Spleen (tissue), 7 donors: ENCODE measurements at regions not wholly inside any gene's neighbourhood (a gene's known extent, or its start where the extent isn't known, plus 50 kb on each side); places are given as distances from the start of the nearest gene placed in this dataset.

Source experiments
- POLR2AphosphoS5 ChIP-seq, 3 donors: sonication (generic); formaldehyde crosslinking; IDR thresholded peaks; one replicate each; pipeline ENCODE4 v1.5.1; 2017; ENCODE audit warnings: antibody characterized with exemption in 3 of 3
- TF ChIP-seq, protein P1 (sequence below), 11 experiments: fragments of 200-600 bp in 7 of 11; fragments of 450-650 bp in 4 of 11; sonication (generic) in 4 of 11; IDR thresholded peaks in 8 of 11; conservative IDR thresholded peaks in 3 of 11; 1 replicate in 7 of 11; 2 replicates in 4 of 11; pipeline versions ENCODE4 v1.4.0 to v1.8.0; 2016 to 2021; ENCODE audit warnings: antibody characterized with exemption in 11 of 11, inconsistent platforms in 4 of 11, mild to moderate bottlenecking in 1 of 11
- donor health status: DM: no; HTN: no; CAD: no; lungs with moderate emphysema.
- donor health status: DM: no; HTN: no; CAD: no.
- donor health status: DM: no; HTN: no; CAD: no.

DNA sequence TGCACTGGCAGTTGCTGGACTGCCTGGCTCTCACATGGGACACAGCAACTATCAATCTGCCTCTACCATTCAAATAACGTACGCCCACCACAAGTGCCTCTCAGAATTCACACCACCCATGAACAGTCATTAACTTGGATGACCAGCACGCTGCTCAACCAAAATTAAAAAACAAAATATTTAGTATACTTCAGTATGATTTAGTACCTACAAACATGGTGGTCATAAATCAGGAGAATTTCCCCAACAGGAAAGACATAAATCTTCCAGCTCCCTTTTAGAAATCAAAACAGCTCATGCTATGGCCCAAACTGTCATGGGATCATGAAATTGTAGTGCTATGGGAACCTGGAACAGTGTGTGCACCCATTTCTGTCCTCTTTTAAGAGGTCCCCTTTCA is 317.4 kb upstream of the ETAA1 start:
- TF ChIP-seq, protein P1, sequence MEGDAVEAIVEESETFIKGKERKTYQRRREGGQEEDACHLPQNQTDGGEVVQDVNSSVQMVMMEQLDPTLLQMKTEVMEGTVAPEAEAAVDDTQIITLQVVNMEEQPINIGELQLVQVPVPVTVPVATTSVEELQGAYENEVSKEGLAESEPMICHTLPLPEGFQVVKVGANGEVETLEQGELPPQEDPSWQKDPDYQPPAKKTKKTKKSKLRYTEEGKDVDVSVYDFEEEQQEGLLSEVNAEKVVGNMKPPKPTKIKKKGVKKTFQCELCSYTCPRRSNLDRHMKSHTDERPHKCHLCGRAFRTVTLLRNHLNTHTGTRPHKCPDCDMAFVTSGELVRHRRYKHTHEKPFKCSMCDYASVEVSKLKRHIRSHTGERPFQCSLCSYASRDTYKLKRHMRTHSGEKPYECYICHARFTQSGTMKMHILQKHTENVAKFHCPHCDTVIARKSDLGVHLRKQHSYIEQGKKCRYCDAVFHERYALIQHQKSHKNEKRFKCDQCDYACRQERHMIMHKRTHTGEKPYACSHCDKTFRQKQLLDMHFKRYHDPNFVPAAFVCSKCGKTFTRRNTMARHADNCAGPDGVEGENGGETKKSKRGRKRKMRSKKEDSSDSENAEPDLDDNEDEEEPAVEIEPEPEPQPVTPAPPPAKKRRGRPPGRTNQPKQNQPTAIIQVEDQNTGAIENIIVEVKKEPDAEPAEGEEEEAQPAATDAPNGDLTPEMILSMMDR (IDR thresholded peaks at IDR 0.05 in 8 of 11, conservative IDR thresholded peaks at IDR 0.05 in 3 of 11), result no peak
- no peak for TF ChIP-seq POLR2AphosphoS5 (IDR thresholded peaks at IDR 0.05)
